HEK293T (cell line): ENCODE measurements at regions not wholly inside any gene's neighbourhood (a gene's known extent, or its start where the extent isn't known, plus 50 kb on each side); places are given as distances from the start of the nearest gene placed in this dataset.

Experiments used
- ARNT ChIP-seq: fragments of 450-650 bp; IDR thresholded peaks from 2 replicates; pipeline ENCODE4 v1.6.1; 2017; ENCODE audit warnings: mild to moderate bottlenecking
- BHLHE40 ChIP-seq: fragments of 450-650 bp; IDR thresholded peaks from 2 replicates; pipeline ENCODE4 v1.6.1; 2016; ENCODE audit warnings: mild to moderate bottlenecking, moderate library complexity, borderline replicate concordance
- FOXM1 ChIP-seq: fragments of 450-650 bp; IDR thresholded peaks from 2 replicates; pipeline ENCODE4 v1.6.1; 2017; ENCODE audit warnings: mild to moderate bottlenecking, borderline replicate concordance
- LEF1 ChIP-seq: fragments of 450-650 bp; IDR thresholded peaks from 2 replicates; pipeline ENCODE4 v1.6.1; 2017; ENCODE audit warnings: mild to moderate bottlenecking, borderline replicate concordance
- NFRKB ChIP-seq: fragments of 450-650 bp; IDR thresholded peaks from 2 replicates; pipeline ENCODE4 v1.6.1; 2016; ENCODE audit warnings: mild to moderate bottlenecking, moderate library complexity
- TARDBP ChIP-seq: fragments of 450-650 bp; IDR thresholded peaks from 2 replicates; pipeline ENCODE4 v1.6.1; 2016

DNA sequence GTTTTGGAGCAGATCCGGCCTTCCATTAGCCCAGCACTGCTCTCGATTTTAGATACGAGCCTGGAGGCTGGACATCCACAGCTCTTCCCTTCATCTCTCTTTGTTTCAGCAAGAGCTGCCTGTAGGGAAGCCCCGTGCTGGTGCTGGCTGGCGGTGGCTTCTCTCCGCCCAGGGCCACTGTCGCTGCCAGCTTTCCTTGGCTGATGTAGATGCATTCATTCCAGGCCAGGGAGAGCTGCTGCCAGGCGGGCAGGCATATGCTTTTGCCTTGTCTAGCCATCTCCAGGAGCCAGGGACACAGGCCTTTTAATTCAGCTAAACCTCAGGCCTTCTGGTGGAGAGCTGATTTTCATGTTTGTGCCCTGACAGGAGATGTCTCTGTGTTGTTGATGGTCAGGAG lies 409.3 kb upstream of the CLINT1 start:
- TF ChIP-seq BHLHE40 = no peak
- no peak for TF ChIP-seq LEF1
- no peak for TF ChIP-seq TARDBP
- no peak for TF ChIP-seq ARNT
- TF ChIP-seq NFRKB = no peak
- no peak for TF ChIP-seq FOXM1
